Stimulated activated CD8-positive, alpha-beta memory T cell treated with anti-CD3 and anti-CD28 coated beads, Interleukin-7, amount 100 ng/mL, for 48 hours (primary cell): ENCODE measurements at regions not wholly inside any gene's neighbourhood (a gene's known extent, or its start where the extent isn't known, plus 50 kb on each side); places are given as distances from the start of the nearest gene placed in this dataset.

Experiments used
- DNase-seq, 2 donors: peaks; one replicate each; pipeline ENCODE4 v3.0.0-alpha.2; 2020; ENCODE audit warnings: low read depth in 1 of 2; ENCODE audit errors: extremely low read depth in 1 of 2

- DNase-seq = no peak
Measured at GRCh38 chr2:220450846-220451245, 823.4 kb downstream of the SLC4A3 start.

- no peak for DNase-seq
Measured at GRCh38 chr2:220451438-220451837, 824.0 kb downstream of the SLC4A3 start.

- no peak for DNase-seq
Measured at GRCh38 chr2:220452561-220452960, 825.1 kb downstream of the SLC4A3 start.

GRCh38 chr2:220455351-220455990, 828.0 kb downstream of the SLC4A3 start:
- DNase-seq = no peak

- DNase-seq = no peak
Measured at GRCh38 chr2:220458051-220458450, 830.6 kb downstream of the SLC4A3 start.

GRCh38 chr2:220460257-220460985, 833.0 kb downstream of the SLC4A3 start:
- no peak for DNase-seq

GRCh38 chr2:220463876-220464275, 836.4 kb downstream of the SLC4A3 start:
- no peak for DNase-seq

GRCh38 chr2:220465700-220466099, 838.3 kb downstream of the SLC4A3 start:
- no peak for DNase-seq

GRCh38 chr2:220466251-220466691, 838.8 kb downstream of the SLC4A3 start:
- no peak for DNase-seq

- DNase-seq = no peak
Measured at GRCh38 chr2:220469201-220469600, 841.8 kb downstream of the SLC4A3 start.

- no peak for DNase-seq
Measured at GRCh38 chr2:220473611-220474010, 846.2 kb downstream of the SLC4A3 start.

- DNase-seq = no peak
Measured at GRCh38 chr2:220476877-220477276, 849.4 kb downstream of the SLC4A3 start.

GRCh38 chr2:220478305-220479058, 851.1 kb downstream of the SLC4A3 start:
- DNase-seq = no peak

GRCh38 chr2:220482716-220483115, 855.3 kb downstream of the SLC4A3 start:
- DNase-seq = no peak

GRCh38 chr2:220489121-220489520, 861.7 kb downstream of the SLC4A3 start:
- no peak for DNase-seq

- no peak for DNase-seq
Measured at GRCh38 chr2:220491670-220492069, 864.2 kb downstream of the SLC4A3 start.

GRCh38 chr2:220493871-220494525, 866.6 kb downstream of the SLC4A3 start:
- DNase-seq = no peak

- DNase-seq = no peak
Measured at GRCh38 chr2:220496513-220496912, 869.1 kb downstream of the SLC4A3 start.

GRCh38 chr2:220499225-220499624, 871.8 kb downstream of the SLC4A3 start:
- DNase-seq = no peak

GRCh38 chr2:220502539-220502938, 875.1 kb downstream of the SLC4A3 start:
- DNase-seq = no peak

- no peak for DNase-seq
Measured at GRCh38 chr2:220503431-220503830, 876.0 kb downstream of the SLC4A3 start.
